Stimulated activated CD8-positive, alpha-beta memory T cell treated with anti-CD3 and anti-CD28 coated beads, Interleukin-2, amount 100 ng/mL, for 1 hour (primary cell): ENCODE measurements at regions not wholly inside any gene's neighbourhood (a gene's known extent, or its start where the extent isn't known, plus 50 kb on each side); places are given as distances from the start of the nearest gene placed in this dataset.

Source experiments
- DNase-seq, 2 donors: peaks; one replicate each; pipeline ENCODE4 v3.0.0-alpha.2; 2020; ENCODE audit warnings: low read depth in 2 of 2

DNA sequence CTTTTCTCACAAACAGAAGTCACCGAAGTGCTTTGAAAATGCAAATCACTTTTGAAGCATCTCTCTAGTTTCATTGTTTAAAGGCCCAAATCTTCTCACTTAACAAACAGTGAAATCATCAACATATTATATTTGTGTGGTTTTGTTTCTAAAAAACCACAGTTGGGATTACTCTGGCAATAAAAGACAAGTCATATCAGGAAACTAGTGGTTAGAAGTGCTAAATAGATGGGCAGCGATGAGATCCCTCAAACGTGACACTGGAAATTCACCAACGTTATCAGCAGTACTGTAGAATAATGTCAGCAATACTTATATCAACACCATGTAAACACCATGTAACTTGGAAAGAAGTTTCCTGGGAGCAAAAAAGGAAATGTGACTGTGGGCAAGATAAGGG lies 893.5 kb downstream of the SUCLG1 start:
- DNase-seq, result no peak

GRCh38 chr2:83565181-83565580 lies 893.9 kb downstream of the SUCLG1 start:
- DNase-seq, result no peak

GRCh38 chr2:83561592-83561991 lies 897.5 kb downstream of the SUCLG1 start:
- no peak for DNase-seq

DNA sequence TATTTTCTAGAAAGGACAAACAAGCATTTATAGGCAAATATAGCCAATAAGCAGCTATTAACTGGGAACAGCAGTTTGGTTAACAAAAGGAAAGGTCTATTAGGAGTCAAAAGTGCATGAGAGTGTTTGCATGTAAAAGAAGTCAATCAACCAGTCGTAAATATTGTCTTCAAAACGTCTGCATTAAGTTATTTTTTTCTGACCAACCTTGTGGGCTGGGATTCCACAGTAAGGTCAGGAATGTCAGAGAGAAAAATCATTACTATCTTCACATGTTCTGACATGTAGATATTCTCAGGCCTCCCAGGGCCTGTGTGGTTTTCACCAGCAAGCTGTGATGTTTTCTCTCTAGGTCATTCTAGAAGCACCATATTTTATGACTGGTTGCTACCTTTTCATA lies 922.5 kb downstream of the SUCLG1 start:
- DNase-seq, result no peak

- DNase-seq, result no peak
Observed at GRCh38 chr2:83534416-83534815, 924.7 kb downstream of the SUCLG1 start.

DNA sequence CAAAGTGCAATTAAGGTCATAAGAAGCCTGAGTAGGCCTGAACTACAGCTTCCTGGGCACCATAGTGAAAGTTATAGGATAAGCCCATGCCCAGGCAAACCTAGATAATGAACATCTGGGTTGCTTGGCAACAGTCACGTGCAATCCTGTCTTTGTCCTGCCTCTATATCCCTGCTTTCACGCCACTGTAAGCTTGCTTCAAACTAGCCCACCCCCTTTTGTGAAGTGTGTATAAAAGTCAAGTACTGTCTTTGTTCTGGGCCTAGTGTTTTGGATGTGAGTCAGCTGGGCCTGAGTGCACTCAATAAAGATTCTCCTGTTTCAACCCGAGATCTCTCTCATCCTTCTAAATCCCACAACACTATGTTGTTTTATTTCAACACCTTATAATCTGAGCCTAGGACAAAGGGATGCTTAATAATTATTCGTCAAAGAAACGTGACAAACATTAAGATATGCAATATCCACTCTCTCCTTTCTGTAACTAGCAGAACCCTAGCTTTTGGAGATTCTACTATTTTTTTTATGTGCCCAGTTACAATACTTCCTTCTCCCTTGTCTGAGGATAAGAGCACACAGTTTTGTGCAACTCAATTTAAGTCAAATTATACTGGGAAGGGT lies 927.8 kb downstream of the SUCLG1 start:
- no peak for DNase-seq

DNA sequence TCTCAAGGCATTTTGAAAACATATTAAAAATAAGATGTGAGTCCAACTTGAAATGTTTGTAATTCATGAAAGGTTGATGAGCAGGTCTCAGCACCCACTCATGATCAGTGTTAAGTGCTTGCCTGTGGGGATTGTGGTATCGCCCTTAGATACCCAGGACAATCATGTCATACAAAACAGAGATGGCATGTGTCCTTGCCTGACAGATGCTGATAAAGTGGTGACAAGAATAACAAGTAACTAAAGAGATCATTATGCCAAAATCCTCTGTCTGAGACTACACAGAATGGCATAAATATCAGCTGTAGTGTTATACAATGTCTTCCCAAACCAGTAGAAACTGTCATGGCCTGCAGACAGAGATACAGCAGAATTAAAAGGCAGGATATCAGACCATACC lies 930.3 kb downstream of the SUCLG1 start:
- DNase-seq, result no peak

GRCh38 chr2:83522891-83523493 lies 936.1 kb downstream of the SUCLG1 start:
- no peak for DNase-seq

GRCh38 chr2:83517727-83518368 lies 941.2 kb downstream of the SUCLG1 start:
- DNase-seq, result no peak

DNA sequence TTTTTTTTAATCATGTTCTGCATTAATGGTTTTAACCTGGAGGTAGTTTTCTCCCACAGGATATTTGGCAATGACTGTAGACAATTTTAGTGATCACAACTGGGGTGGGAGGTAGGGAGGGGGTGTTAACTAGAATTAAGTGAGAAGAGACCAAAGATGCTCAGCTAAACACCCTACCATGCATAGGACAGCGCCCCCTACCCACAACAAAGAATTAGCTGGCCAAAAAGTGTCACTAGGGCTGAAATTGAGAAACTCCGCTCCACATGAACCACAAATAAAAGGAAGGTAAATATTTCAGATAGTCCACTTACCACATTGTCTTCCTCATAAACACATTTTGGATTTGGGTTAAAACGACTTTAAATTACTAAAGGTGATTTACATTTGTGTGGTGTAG lies 942.6 kb downstream of the SUCLG1 start:
- DNase-seq, result no peak

DNA sequence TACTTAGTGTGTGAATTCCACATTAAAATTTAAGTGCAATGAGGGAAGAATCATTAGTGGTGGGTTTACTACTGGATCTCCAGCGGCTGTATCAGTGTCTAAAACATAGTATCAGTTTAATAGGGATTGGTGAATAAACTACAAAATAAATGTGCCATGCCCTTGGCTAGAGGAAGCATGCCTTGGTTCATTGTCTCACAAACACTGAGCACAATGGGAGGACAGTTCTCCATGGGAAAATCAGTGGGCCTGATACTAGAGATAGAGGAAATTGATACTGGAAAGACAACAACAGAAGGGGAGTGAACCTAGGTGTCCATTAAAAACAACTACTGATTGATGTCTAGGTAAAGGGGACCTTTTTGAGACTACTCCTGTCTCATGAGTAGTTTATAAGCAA lies 971.6 kb downstream of the SUCLG1 start:
- no peak for DNase-seq

GRCh38 chr2:83481436-83481835 lies 977.6 kb downstream of the SUCLG1 start:
- DNase-seq, result no peak

- no peak for DNase-seq
Observed at GRCh38 chr2:83478037-83478436, 981.0 kb downstream of the SUCLG1 start.

DNA sequence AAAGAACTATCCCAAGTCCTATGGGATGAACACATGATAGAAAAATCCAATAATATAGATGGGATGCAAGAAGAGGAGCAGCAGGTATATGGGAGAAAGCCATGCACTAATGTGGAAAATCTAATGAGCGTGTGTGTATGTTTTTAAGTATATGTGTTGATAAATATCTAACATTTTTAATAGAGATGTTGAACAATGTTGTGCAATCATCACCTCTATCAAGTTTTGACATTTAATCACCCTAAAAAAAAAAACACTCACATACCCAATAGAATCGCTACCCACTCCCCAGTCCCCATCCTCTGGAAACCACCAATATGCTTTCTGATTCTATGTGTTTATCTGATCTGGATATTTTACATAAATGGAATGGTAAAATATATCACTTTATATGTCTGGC lies 983.7 kb downstream of the SUCLG1 start:
- DNase-seq, result no peak

DNA sequence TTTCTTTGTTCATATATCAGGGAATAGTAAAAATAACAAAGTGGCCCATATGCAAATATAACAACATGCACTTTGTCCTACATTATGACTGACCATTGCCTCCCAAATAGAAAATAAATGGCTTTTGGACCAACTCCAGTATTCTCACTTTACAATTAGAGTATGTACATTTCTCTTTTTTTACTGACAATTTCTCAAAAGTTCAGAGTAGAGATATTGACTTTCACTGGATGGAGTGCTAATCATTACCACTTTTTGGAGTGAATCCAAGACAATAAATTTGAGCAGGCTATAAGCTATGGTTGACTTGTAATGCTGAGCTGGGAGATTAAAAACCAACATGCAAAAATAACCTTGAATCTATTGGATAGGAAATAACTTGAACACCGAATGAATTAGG lies 987.4 kb downstream of the SUCLG1 start:
- DNase-seq, result no peak

DNA sequence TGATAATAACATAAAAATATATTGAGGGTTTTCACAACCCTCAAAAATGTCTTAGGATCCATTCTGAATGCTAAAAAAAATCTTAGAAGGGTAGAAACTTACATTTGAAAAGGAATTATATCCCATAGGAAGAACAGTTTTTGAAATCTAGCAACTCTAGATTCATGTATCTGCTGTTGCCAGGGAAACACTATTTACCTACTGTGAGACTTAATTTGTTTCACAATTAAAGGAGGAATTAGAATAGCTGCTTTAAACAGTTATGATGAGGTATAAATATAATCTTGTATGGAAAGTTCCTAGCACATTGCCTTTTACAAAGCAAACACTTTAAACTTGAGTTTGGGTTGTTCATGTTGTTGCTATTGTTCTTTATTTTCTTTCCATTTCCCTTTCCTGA lies 988.2 kb downstream of the SUCLG1 start:
- no peak for DNase-seq

GRCh38 chr2:83464444-83464843 lies 994.6 kb downstream of the SUCLG1 start:
- DNase-seq, result no peak

DNA sequence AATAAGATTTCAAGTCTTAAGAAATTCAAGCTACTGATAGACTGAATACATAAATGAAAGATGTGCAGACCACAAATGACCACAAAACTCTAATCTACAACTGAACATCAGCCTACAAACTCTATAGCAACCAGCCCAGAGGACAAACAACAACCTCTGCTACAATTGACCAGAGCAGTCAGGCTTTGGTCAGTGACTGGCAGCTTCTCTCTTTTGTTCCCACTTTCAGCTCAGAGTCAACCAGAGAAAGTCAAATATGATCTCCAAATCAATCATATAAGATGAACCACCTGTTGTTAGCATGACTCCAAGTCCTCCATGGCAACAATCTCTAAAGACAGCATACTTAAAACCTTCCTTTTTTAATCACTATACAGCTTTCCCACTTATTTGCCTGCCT lies 996.2 kb downstream of the SUCLG1 start:
- no peak for DNase-seq

- no peak for DNase-seq
Observed at GRCh38 chr2:83461135-83461534, 997.9 kb downstream of the SUCLG1 start.

- DNase-seq, result no peak
Observed at GRCh38 chr2:83459456-83459855, 999.6 kb downstream of the SUCLG1 start.

DNA sequence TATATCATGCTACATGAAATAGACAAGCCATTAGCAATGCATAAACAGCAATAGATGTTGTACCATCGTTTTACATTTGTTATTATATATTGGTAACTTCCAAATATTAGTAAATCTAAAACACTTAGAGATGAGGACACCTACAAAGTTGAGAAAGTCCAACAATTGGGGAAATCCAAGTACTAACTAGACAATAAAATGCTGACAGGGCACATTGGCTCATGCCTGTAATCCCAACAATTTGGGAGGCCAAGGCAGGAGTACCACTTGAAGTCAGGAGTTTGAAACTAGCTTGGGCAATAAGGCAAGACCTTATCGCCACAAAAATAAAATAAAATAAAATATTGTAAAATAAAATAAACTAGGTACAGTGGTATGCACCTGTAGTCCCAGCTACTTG lies 1023.1 kb downstream of the SUCLG1 start:
- no peak for DNase-seq

DNA sequence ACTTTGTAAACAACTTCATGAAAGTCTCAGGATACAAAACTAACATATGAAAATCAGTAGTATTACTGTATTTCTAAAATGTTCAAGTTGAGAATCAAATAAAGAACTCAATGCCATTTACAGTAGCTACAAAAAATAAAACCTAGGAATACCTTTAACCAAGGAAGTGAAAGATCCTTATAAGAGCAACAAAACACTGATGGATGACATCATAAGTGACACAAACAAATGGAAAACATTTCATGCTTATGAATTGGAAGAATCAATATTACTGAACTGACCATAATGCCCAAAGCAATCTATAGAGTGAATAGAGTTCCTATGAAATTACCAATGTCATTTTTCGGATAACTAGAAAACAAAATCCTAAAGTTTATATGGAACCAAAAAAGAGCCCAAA lies 1038.1 kb downstream of the SUCLG1 start:
- no peak for DNase-seq

DNA sequence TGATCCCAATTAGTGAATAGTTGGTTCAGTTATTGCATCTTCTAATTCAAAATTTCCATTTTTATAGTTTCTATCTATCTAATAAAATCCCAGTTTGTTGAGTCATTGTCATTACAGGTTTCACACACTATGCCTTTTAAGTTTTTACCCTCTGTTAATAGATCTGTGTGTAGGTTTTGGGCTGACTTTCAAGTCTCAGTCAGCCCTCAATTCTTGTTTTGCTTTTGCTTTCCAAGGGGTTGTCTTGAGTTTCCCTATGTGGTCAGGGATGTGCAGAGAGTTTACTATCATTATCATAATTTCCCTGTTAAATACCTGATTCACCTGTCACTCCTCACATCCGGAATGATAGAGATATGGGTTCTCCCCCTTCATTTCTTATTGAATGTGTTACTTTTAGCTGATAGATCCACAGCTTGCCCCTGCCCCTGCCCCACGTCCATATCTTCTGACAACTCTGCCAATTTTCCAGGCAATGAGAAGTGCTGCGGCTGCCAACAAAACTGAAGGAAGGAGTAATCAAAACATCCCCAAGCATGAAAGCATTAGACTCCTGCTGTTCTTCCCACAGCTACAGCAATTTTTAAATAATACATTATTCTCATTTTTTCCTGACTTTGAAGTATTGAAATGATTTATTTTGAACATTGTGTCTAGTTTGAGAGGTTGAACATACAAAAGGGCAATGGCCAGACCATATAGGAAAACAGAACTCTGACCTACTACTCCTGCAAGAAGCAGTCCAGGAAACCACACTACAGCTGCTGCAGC lies 1064.8 kb downstream of the SUCLG1 start:
- DNase-seq, result no peak
